Endodermal cell (in vitro differentiated cells): ENCODE measurements at regions not wholly inside any gene's neighbourhood (a gene's known extent, or its start where the extent isn't known, plus 50 kb on each side); places are given as distances from the start of the nearest gene placed in this dataset.

ENCODE experiments used
- DNase-seq: peaks from one replicate; pipeline ENCODE4 v3.0.0-alpha.2; 2017
- H3K27ac ChIP-seq: 2 replicates; pipeline ENCODE4 v1.5.1; 2013; ENCODE audit warnings: mild to moderate bottlenecking, low read depth, low read length, moderate library complexity
- H3K27me3 ChIP-seq: 2 replicates; pipeline ENCODE4 v1.6.1; 2013; ENCODE audit warnings: mild to moderate bottlenecking, low read length, moderate library complexity; ENCODE audit not compliant: insufficient read depth, control insufficient read depth, poor library complexity, severe bottlenecking
- H3K36me3 ChIP-seq: 2 replicates; pipeline ENCODE4 v1.7.0; 2013; ENCODE audit warnings: mild to moderate bottlenecking, low read length, moderate library complexity; ENCODE audit not compliant: control insufficient read depth, insufficient read depth
- H3K4me1 ChIP-seq: one replicate; pipeline ENCODE4 v1.7.0; 2013; ENCODE audit warnings: low read length; ENCODE audit not compliant: control insufficient read depth, insufficient read depth
- H3K4me3 ChIP-seq: 2 replicates; pipeline ENCODE4 v1.5.1; 2013; ENCODE audit warnings: mild to moderate bottlenecking, low read length, moderate library complexity
- H3K9ac ChIP-seq: 2 replicates; pipeline ENCODE4 v1.6.1; 2013; ENCODE audit warnings: mild to moderate bottlenecking, low read length, moderate library complexity; ENCODE audit not compliant: poor library complexity, severe bottlenecking; ENCODE audit errors: extremely low read depth
- H3K9me3 ChIP-seq: 2 replicates; pipeline ENCODE4 v1.6.1; 2013; ENCODE audit warnings: mild to moderate bottlenecking, low read length, moderate library complexity; ENCODE audit not compliant: control insufficient read depth
- H3K27ac Mint-ChIP-seq: 2 replicates; pipeline ENCODE4 v1.8.0; 2020; ENCODE audit warnings: mixed read lengths
- H3K27me3 Mint-ChIP-seq: 2 replicates; pipeline ENCODE4 v1.8.0; 2021; ENCODE audit warnings: mild to moderate bottlenecking, mixed read lengths; ENCODE audit not compliant: insufficient read depth
- H3K36me3 Mint-ChIP-seq: 2 replicates; pipeline ENCODE4 v1.8.0; 2020; ENCODE audit warnings: low read depth, mixed read lengths
- H3K4me1 Mint-ChIP-seq: 2 replicates; pipeline ENCODE4 v1.8.0; 2020; ENCODE audit warnings: mixed read lengths
- H3K4me3 Mint-ChIP-seq: 2 replicates; pipeline ENCODE4 v1.8.0; 2020; ENCODE audit warnings: mild to moderate bottlenecking, moderate library complexity, mixed read lengths
- H3K9me3 Mint-ChIP-seq: 2 replicates; pipeline ENCODE4 v1.8.0; 2020; ENCODE audit warnings: mild to moderate bottlenecking, mixed read lengths
- CTCF ChIP-seq: fragments of 200-600 bp; sonication (generic); conservative IDR thresholded peaks from 2 replicates; pipeline ENCODE4 v1.5.0; 2021; ENCODE audit warnings: antibody characterized with exemption, mild to moderate bottlenecking
- WGBS, 2 experiments: methylation state at CpG; one replicate each; pipeline versions ENCODE4 v1.1.5 to v1.1.7; 2013; ENCODE audit warnings: missing lambda C conversion rate in 2 of 2, mixed read lengths in 1 of 2; ENCODE audit not compliant: insufficient coverage in 1 of 2, insufficient read length in 1 of 2; 5-methylcytosine and 5-hydroxymethylcytosine counted together

GRCh38 chr4:157978680-157979361 is 194.0 kb downstream of the GASK1B start:
- H3K4me3 Mint-ChIP-seq = no peak overlapping the region
- H3K4me3 ChIP-seq = no peak overlapping the region
- WGBS, 2 experiments = 26% methylated on average over 3 of the region's 7 CpGs; no CpG with 5 or more reads in 1 of the 2 experiments

GRCh38 chr4:157977086-157977485 is 195.7 kb downstream of the GASK1B start:
- Mint-ChIP-seq H3K27me3 (no peaks in the 10 kb centered on the region), H3K9me3 (no peaks in the 10 kb centered on the region), H3K36me3 (no peaks in the 10 kb centered on the region), H3K27ac (no peak overlapping the region), H3K4me1 (peaks cover 3% of the 10 kb centered on the region), H3K4me3 (no peak overlapping the region)
- WGBS, 2 experiments = 91 to 97% methylated on average over 4 of the region's 4 CpGs
- H3K27me3 ChIP-seq = no peaks in the 10 kb centered on the region
- H3K4me3 ChIP-seq = no peak overlapping the region
- TF ChIP-seq CTCF = no peak
- no peaks in the 10 kb centered on the region for H3K9me3 ChIP-seq
- H3K4me1 ChIP-seq = no peaks in the 10 kb centered on the region
- no peak overlapping the region for H3K27ac ChIP-seq
- no peaks in the 10 kb centered on the region for H3K36me3 ChIP-seq
- DNase-seq = no peak
- H3K9ac ChIP-seq = no peak overlapping the region

More at GRCh38 chr4:157978680-157979361, 194.0 kb downstream of the GASK1B start:
- Histone ChIP-seq H3K4me1 (no peaks in the 10 kb centered on the region), H3K36me3 (no peaks in the 10 kb centered on the region), H3K9ac (no peak overlapping the region), H3K27me3 (no peaks in the 10 kb centered on the region), H3K9me3 (no peaks in the 10 kb centered on the region), H3K27ac (no peak overlapping the region)
- Mint-ChIP-seq H3K36me3 (no peaks in the 10 kb centered on the region), H3K4me1 (peaks cover 3% of the 10 kb centered on the region), H3K9me3 (no peaks in the 10 kb centered on the region), H3K27ac (peak overlapping the region; percentile 69), H3K27me3 (no peaks in the 10 kb centered on the region)
- TF ChIP-seq CTCF = peak; percentile 91
- DNase-seq = peak; percentile 79

- no peaks in the 10 kb centered on the region for H3K4me1 Mint-ChIP-seq
- no peaks in the 10 kb centered on the region for H3K36me3 Mint-ChIP-seq
- TF ChIP-seq CTCF = no peak
- H3K27me3 Mint-ChIP-seq = no peaks in the 10 kb centered on the region
- H3K4me1 ChIP-seq = no peaks in the 10 kb centered on the region
- no peak overlapping the region for H3K27ac Mint-ChIP-seq
- no peak overlapping the region for H3K9ac ChIP-seq
- H3K36me3 ChIP-seq = no peaks in the 10 kb centered on the region
- H3K9me3 Mint-ChIP-seq = no peaks in the 10 kb centered on the region
- WGBS, 2 experiments = 93 to 98% methylated on average over 5 of the region's 5 CpGs
- H3K4me3 ChIP-seq = no peak overlapping the region
- no peak overlapping the region for H3K27ac ChIP-seq
- DNase-seq = no peak
- H3K9me3 ChIP-seq = no peaks in the 10 kb centered on the region
- H3K27me3 ChIP-seq = no peaks in the 10 kb centered on the region
- H3K4me3 Mint-ChIP-seq = no peak overlapping the region
Observed at GRCh38 chr4:157973297-157973696, 199.5 kb downstream of the GASK1B start.
